ENCODE measurements at regions not wholly inside any gene's neighbourhood (a gene's known extent, or its start where the extent isn't known, plus 50 kb on each side); places are given as distances from the start of the nearest gene placed in this dataset.

DNA sequence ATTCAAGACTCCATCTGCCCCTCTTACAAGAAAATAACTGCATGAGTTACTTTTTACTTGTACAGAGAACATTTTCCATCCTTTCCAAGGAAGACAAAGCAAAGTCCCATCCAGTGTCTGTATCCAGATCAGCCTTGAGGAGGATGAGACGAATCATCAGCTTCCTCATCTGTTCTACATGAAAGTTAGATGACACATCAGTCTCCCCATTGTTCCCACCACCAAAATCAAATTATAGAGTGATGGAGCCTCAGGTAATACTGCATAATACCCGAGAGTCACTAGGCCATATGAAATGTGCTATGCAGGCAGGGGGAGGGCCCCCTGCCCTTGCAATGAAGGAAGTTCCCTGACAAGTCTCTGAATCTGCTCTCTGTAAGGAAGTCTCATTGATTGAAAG is 1244.6 kb upstream of the SLC10A2 start:
- TF ChIP-seq, protein P1, sequence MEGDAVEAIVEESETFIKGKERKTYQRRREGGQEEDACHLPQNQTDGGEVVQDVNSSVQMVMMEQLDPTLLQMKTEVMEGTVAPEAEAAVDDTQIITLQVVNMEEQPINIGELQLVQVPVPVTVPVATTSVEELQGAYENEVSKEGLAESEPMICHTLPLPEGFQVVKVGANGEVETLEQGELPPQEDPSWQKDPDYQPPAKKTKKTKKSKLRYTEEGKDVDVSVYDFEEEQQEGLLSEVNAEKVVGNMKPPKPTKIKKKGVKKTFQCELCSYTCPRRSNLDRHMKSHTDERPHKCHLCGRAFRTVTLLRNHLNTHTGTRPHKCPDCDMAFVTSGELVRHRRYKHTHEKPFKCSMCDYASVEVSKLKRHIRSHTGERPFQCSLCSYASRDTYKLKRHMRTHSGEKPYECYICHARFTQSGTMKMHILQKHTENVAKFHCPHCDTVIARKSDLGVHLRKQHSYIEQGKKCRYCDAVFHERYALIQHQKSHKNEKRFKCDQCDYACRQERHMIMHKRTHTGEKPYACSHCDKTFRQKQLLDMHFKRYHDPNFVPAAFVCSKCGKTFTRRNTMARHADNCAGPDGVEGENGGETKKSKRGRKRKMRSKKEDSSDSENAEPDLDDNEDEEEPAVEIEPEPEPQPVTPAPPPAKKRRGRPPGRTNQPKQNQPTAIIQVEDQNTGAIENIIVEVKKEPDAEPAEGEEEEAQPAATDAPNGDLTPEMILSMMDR (conservative IDR thresholded peaks at IDR 0.05 in 1 of 2, IDR thresholded peaks at IDR 0.05 in 1 of 2; ENCODE audit: low read depth in 1 of 2, low read length in 2 of 2) = no peak
- TF ChIP-seq EZH2 (IDR thresholded peaks at IDR 0.05; ENCODE audit: low read length, missing control alignments) = no peak
